Right ventricle myocardium superior (tissue), 1 donor: ENCODE measurements at regions not wholly inside any gene's neighbourhood (a gene's known extent, or its start where the extent isn't known, plus 50 kb on each side); places are given as distances from the start of the nearest gene placed in this dataset.
"Not testable (repeated sequence)": the region's sequence is repeated elsewhere in the genome, so short reads cannot be mapped to it uniquely, and the experiment has no call there.

Experiments used
- ATAC-seq: fragments of 200-7000 bp; cut with Tn5 transposase; one replicate; pipeline ENCODE4 v1.9.1; 2020; ENCODE audit warnings: mild to moderate bottlenecking; ENCODE audit not compliant: poor library complexity
- DNase-seq: peaks from one replicate; pipeline ENCODE4 v3.0.0-alpha.2; 2020
- intact Hi-C: fragments of 100-400 bp; cut with DNase I; formaldehyde crosslinking; loops from one replicate; pipeline ENCODE4 v1.11.2; 2022
- donor health status: DM: no; HTN: yes; CAD: no; lungs with severe emphysema.

- ATAC-seq, result peak; percentile 93
- DNase-seq, result peak; percentile 88
- intact Hi-C loops, result no loop called here
Measured at GRCh38 chr11:86174101-86175046, 70.2 kb upstream of the EED start.

DNA sequence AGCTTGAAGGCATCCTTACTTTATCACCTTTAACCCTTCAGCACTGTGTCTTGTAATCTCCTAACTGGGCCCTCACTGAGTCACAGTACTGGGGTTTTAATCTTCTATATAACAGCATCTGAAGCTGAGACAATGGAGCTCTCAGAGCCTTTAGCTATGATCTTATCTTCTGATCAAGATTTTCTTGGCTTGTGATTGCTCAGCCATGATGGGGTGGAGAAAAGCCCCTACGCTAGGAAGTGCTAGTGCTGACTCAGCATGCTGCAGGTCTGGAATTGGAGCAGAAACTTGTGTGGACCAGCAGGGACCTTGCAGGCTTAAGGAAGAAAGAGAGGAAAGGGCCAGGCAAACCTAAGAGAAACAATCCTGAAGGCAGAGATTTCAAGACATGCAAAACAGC lies 71.7 kb upstream of the EED start:
- intact Hi-C loops, result no loop called here
- ATAC-seq, result no peak
- no peak for DNase-seq

DNA sequence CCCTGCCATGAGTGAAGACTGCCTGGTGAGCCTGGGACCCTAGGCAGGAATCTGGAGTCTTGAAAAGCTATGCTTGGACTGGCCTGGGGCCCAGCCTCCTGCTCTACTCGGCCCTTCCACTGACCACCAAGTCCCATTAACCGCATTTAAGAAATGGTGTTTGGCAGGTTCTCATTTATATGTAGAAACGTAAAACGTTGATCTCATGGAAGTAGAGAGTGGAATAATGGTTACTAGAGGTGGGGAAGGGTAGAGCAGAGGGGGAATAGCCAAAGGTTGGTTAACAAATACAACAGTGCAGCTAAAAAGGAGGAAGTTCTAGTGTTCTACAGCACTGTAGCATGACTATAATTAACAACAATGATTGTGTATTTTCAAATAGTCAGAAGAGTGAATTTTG lies 72.9 kb upstream of the EED start:
- DNase-seq, result no peak
- no peak for ATAC-seq
- intact Hi-C loops, result no loop called here

DNA sequence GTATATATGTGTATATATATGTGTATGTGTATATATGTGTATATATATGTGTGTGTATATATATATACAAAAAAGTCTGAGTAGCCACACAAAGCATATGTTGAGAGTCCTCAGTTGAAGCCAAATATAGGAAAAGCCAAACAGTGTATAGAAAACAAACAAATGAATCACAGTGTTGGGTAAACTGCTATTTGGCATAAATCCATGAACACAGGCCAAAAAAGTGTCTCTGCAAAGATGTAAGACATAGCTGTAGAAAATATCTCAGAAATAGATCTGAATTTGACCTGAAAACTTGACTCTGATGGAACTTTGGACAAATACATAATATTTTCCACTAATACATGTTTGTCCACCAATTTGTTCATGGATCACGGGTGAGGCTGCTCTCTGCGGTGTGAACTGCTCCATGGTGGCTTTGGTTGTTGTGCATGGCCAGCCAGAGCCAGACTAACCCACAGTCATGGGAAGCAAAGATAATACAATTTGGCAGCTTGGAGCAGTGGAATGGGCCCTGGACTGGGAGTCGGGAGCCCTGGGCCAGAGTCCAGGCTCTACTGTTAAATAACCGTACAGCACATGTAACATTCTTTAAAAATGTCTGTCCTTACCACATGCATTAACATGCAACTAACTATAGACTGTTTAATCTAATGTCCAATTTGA lies 76.9 kb upstream of the EED start:
- ATAC-seq, result no peak
- intact Hi-C loops, result no loop called here

GRCh38 chr11:86166287-86166686 lies 78.3 kb upstream of the EED start:
- ATAC-seq, DNase-seq, intact Hi-C loops: not testable (repeated sequence)

More for the DNA sequence above, 76.9 kb upstream of the EED start:
- DNase-seq, result no peak

DNA sequence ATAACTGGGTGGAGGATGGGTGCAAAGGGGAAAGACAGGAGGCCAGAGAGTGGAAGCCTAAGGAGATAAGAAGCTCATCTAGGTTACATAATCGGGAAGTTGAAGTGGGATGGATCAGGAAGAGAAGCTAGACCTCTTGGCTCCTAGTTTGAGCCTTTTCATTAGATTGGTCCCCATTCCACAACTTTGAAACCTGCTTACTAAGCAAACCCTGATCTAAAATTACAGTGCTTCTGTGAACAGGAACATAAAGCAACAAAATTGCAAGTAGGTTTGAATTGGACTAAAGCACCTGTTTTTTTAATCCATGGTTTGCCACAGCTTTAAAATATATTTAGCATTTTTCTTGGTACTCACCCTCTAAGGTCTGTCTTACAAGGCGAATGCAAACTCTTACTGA lies 80.4 kb upstream of the EED start:
- intact Hi-C loops, result no loop called here
- ATAC-seq (no peak), DNase-seq (no peak)

DNA sequence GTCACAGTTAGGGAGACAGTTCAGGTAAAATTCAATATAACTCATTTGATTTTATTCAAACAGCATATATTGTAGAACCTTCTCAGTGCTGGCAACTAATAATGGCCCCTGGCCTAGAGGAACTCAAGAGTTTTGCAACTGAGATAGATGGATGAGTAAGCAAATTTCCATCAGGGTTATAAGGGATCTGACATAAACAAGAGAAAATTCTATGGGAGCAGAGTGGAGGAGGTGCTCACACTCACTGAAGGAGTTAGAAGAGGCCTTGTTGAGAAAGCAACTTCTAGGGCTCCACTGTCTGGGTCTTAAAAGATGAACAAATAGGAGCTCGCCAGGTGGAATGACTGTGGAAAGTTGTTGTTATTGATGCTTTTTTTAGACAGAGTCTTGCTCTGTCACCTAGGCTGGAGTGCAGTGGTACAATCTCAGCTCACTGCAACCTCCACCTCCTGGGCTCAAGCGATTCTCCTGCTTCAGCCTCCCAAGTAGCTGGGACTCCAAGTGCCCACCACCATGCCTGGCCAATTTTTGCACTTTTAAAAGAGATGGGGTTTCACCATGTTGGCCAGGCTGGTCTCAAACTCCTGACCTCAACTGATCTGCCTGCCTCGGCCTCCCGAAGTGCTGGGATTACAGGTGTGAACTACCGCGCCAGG lies 81.2 kb upstream of the EED start:
- DNase-seq, intact Hi-C loops: not testable (repeated sequence)
- peak; percentile 60 for ATAC-seq

DNA sequence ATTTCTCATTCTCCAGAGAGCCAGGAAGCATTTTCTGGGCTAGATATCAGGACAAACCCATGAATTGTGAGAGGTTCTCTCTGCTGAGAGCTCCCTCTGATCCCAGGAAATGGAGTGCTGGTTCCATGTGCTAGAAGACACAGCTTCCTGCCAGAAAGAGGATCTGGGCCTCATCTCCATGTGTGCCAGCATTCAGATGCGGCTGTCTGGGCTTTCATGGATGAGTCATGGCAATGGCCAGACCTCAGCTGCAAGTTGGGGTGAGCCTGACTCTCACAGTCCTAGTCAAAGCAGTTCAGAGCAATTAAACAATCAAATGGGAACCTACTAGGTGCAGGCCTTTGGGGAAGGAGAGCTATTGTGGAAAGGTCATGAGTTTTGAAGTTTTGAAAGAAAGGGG lies 82.3 kb upstream of the EED start:
- DNase-seq (peak; percentile 55), ATAC-seq (peak; percentile 82)
- intact Hi-C loops, result no loop called here

DNA sequence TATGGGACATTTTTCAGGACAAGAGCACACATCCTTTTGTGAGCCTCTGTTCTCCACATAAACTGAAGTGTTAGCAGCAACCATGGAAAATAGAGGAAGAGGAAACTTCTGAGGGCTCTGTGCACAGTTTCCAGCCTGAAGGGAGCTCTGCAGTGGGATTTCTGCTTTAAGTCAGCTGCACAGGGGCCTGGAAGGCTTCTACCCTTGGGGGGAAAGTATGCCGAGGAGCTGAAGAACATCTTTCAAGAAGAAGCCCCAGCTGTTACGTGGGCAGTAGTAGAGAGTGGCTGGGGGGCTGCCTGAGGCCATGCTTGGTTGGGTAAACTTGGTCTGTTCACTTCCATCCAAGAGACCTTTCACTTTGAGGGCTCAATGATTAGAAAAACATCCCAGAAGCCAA lies 82.7 kb upstream of the EED start:
- ATAC-seq (peak; percentile 42), DNase-seq (no peak)
- intact Hi-C loops, result no loop called here

DNA sequence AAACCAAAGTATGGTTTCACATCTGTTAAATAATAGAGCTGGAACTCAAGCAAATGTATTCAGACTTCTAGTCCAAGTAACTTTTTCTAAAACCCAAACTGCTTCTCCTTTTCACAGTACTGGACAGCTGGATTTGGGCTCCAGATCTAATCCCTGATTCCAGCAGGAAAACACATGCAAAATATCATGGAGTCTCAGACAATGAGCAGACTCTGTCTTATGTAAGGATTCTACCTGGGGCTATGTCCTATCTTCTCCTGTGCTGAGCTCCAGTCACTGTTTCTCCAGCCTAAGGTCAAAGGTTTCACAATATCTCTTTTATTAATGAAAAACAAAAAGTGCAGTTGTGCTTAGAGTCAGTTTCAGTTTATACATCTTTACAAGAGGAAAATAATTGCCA lies 83.2 kb upstream of the EED start:
- intact Hi-C loops, result no loop called here
- no peak for DNase-seq
- ATAC-seq, result no peak

DNA sequence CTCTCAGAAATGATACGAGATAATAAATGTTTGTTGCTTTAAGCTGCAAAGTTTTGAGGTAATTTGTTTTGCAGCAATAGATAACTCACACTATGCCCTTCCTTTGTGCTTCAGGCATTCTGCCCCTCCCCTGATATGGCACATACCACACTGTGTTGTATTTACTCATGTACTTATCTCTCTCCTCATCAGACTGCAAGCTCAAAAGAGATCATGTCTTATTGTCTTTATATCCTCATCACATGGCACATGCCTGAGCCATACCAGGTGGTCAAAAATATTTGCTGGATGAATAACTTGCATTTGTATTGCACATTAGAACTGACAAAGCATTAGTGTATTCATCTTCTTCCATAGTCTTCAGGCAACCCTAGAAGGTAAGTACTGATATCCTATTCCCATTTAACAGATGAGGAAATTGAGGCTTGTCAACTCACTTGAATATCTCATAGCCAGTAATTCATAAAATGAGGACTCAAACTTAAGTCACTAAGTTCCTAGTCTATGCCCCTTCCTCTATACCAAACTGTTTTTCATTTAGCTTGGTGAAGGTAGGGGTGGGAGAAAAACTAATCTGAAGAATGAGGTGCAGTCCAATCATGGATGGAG lies 83.9 kb upstream of the EED start:
- intact Hi-C loops, result no loop called here
- DNase-seq (no peak), ATAC-seq (no peak)

GRCh38 chr11:86159581-86159891 lies 85.0 kb upstream of the EED start:
- ATAC-seq (no peak), DNase-seq (no peak)
- intact Hi-C loops, result no loop called here

DNA sequence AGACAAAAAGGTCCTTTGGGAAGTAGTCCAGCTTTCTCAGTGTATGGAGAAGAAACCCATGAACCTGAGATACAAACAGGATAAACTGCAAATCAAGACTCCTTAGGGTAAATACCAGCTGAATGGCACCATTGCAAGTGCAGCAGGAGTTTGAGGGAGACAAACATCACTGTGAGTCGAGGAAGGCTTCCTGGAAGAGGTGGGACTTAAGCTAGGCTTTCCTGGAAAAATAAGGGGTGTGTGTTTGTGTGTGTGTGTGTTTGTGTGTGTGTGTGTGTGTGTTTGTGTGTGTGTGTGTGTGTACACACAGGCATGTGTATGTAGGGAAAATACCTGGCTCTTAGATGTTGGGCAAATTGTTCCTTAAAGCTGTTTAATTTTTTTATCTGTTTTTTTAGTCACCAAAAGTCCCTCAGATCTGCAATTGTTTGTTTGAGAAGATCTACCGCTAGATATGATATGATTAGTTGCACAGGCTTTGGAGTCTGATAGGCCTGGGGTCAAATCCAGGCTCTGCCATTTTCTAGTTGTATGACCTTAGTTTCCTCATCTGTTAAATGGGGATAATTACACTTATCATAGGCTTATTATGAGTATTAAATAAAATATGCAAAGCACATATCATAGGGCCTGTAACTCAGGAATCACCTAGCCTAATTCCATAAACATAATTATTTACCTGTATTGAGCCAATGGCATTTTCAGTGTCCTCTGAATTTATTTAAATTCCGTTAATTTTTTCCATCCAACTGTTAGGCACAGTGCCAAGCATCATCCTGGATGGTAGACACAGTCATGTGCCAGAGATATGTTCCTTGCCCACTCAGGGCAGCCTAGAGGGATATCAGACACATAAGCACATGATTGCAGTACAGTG lies 85.6 kb upstream of the EED start:
- ATAC-seq (no peak), DNase-seq (no peak)
- intact Hi-C loops, result no loop called here

DNA sequence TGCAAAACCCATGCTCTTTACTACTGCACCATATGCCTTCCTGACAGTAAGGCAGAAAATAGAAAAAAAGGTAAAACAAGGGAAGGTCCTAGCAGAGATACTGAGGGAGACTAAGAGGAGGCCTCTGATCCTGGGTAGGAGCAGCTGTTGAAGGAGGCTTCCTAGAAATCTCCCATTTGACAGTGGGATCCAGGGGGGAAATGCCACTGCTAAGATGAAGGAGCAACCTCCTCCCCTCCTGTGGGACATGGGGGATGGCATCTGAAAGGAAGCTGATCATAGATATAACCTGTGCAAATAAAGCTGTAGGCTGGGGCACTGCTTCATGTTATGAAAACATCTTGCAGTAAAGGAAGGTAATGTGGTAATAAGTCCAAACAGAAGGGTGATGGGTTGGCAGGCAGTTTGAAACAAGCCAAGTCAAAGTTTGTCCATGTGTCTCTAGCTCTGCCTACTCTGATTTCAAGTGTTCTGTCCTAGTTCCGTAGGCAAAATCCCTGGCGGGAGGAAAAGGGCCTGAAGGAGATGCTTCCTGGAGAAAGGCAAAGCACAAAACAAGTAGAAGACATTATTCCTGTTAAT lies 86.7 kb upstream of the EED start:
- DNase-seq, result no peak
- intact Hi-C loops, result no loop called here
- no peak for ATAC-seq

DNA sequence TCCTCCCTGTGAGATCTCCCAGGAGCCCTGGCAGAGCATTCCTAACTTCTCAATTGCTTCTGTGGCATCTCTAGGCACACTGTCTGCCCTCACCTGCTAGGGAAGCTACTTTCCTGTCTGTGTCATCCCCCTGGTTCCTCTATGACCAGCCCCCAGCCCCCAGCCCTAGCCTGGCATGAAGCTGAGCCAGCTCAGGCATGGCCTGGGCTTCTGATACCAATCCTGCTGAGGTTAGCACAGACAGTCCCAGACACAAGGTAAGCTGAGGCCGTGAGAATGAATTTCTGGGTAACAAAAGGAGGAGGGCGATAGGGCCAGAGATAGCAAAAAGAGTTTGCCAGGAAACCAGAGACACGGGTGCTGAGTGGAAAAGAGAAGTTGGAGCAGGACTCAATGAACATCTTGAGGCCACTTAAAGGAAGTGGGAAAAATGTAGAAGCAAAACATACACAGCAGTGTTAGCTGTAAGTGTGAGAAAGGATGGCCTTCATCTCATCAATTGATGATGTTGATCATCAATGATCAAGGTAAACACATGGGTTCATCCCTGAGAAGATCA lies 87.6 kb upstream of the PICALM start:
- DNase-seq (no peak), ATAC-seq (no peak)
- intact Hi-C loops, result no loop called here

- no peak for DNase-seq
- intact Hi-C loops, result no loop called here
- ATAC-seq, result no peak
Measured at GRCh38 chr11:86155200-86155844, 86.4 kb upstream of the PICALM start.

GRCh38 chr11:86153439-86153838 lies 84.6 kb upstream of the PICALM start:
- ATAC-seq (no peak), DNase-seq (no peak)
- intact Hi-C loops, result no loop called here
